ENCODE measurements at regions not wholly inside any gene's neighbourhood (a gene's known extent, or its start where the extent isn't known, plus 50 kb on each side); places are given as distances from the start of the nearest gene placed in this dataset.

DNA sequence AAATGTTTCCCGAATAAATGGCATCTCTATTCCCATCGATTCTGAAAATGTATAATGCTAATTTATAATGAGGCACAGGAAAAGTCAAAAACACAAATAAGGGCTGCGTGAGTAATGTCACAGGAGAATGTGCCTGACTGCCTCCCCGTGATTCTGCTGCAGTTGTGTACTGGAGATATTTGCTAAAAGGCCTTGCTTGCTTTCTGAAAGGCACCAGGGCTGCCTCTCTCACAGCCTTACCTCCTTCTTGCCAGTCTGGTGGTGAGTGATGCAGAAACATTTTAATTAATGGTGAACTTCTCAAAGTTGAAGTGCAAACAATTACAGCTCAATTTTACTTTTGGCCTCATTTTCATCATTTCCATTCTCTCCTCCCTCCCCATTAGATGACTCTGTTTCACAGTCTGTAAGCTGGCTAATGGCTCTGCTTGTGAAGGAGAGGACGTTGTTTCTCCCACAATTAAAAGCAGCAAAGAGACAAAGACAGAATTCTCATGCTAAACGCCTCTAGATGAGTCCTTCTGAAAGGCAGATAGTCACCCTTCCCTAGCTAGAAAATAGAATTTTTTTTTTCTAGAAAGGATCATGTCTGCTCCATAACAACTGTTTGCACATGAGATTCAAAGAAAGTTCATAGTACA, 377.6 kb downstream of the MDFIC start:
- H3K27me3 Mint-ChIP-seq (ENCODE audit: insufficient read depth, unreplicated experiment) = peaks cover 18% of the 10 kb centered on the region
- DNase-seq (ENCODE audit: unreplicated experiment) = no peak
- ChIA-PET CTCF (interaction anchor here (0.6 kb wide), 1 partner anchor 313 kb away, joined by 4 read pairs; no protein-coding TSS in a partner anchor), POLR2A (no interaction called here)
- H3K4me3 Mint-ChIP-seq (ENCODE audit: unreplicated experiment) = no peak overlapping the region
- no peaks in the 10 kb centered on the region for H3K36me3 Mint-ChIP-seq (ENCODE audit: insufficient read depth, unreplicated experiment)
- no TSS peak for BruUV-seq (replicated peaks)
- intact Hi-C loops (cut with micrococcal nuclease) = no loop called here
- no peaks in the 10 kb centered on the region for H3K9me3 Mint-ChIP-seq (ENCODE audit: unreplicated experiment)
- TF ChIP-seq, protein P1, sequence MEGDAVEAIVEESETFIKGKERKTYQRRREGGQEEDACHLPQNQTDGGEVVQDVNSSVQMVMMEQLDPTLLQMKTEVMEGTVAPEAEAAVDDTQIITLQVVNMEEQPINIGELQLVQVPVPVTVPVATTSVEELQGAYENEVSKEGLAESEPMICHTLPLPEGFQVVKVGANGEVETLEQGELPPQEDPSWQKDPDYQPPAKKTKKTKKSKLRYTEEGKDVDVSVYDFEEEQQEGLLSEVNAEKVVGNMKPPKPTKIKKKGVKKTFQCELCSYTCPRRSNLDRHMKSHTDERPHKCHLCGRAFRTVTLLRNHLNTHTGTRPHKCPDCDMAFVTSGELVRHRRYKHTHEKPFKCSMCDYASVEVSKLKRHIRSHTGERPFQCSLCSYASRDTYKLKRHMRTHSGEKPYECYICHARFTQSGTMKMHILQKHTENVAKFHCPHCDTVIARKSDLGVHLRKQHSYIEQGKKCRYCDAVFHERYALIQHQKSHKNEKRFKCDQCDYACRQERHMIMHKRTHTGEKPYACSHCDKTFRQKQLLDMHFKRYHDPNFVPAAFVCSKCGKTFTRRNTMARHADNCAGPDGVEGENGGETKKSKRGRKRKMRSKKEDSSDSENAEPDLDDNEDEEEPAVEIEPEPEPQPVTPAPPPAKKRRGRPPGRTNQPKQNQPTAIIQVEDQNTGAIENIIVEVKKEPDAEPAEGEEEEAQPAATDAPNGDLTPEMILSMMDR (IDR thresholded peaks at IDR 0.05; ENCODE audit: unreplicated experiment) = no peak
- H3K4me1 Mint-ChIP-seq (ENCODE audit: insufficient read depth, unreplicated experiment) = no peaks in the 10 kb centered on the region
- no peak overlapping the region for H3K27ac Mint-ChIP-seq (ENCODE audit: low read depth, unreplicated experiment)

DNA sequence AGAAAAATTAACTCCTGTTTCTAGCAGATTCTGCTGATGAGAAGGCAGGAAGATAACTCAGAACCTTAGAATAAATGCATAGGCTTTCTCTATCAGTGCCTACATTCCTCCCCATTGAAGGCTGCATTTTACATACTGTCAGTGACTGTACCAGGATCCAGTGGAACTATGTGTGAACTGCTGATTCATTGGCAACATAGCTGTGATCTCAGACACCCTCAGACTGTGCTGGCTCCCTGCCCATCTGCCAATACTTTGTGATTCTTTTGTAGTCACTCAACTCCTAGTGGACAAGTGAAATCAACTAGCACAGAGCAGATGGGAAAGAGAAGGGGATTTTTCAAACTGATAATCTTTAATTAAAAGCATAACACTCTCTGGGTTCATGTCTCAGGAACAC, 375.8 kb downstream of the MDFIC start:
- Mint-ChIP-seq H3K27me3 (ENCODE audit: insufficient read depth, unreplicated experiment) (peaks cover 4% of the 10 kb centered on the region), H3K27ac (ENCODE audit: low read depth, unreplicated experiment) (no peak overlapping the region), H3K4me1 (ENCODE audit: insufficient read depth, unreplicated experiment) (no peaks in the 10 kb centered on the region), H3K36me3 (ENCODE audit: insufficient read depth, unreplicated experiment) (no peaks in the 10 kb centered on the region), H3K9me3 (ENCODE audit: unreplicated experiment) (no peaks in the 10 kb centered on the region), H3K4me3 (ENCODE audit: unreplicated experiment) (no peak overlapping the region)
- intact Hi-C loops (cut with micrococcal nuclease) = no loop called here
- TF ChIP-seq, protein P1 (IDR thresholded peaks at IDR 0.05; ENCODE audit: unreplicated experiment) = peak; percentile 8
- BruUV-seq (replicated peaks) = no TSS peak
- POLR2A ChIA-PET = no interaction called here
- DNase-seq (ENCODE audit: unreplicated experiment) = peak; percentile 41
- CTCF ChIA-PET = interaction anchor here (0.6 to 1.1 kb wide), 4 partner anchors 48 to 450 kb away, joined by 3 read pairs; no protein-coding TSS in a partner anchor

DNA sequence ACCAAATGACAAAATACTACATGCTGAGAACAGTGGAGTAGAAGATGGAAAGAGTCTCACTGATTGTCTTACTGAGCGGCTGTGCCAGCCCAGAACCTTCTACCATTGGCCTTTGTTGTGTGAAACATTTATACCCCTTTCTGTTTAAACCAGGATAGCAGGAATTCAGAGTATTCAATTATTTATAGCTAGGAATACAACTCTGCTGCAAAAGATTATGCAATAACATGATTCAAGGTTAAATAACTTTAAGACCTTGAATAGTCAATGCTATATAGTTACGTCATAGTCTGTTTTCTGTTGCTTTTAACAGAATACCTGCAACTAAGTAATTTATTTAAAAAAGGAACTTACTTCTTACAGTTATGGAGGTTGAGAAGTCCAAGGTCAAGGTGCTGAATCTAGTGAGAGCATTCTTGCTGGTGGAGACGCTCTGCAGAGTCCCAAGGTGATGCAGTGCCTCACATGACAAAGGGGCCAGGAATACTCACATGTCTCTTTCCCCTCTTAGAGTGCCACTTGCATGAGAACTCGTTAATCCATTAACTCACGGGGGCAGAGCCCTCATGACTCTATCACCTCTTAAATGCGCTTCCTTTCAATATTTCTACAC, 371.8 kb downstream of the MDFIC start:
- H3K9me3 Mint-ChIP-seq (ENCODE audit: unreplicated experiment) = no peaks in the 10 kb centered on the region
- DNase-seq (ENCODE audit: unreplicated experiment) = no peak
- H3K36me3 Mint-ChIP-seq (ENCODE audit: insufficient read depth, unreplicated experiment) = no peaks in the 10 kb centered on the region
- TF ChIP-seq, protein P1 (IDR thresholded peaks at IDR 0.05; ENCODE audit: unreplicated experiment) = no peak
- no TSS peak for BruUV-seq (replicated peaks)
- peaks cover 22% of the 10 kb centered on the region for H3K27me3 Mint-ChIP-seq (ENCODE audit: insufficient read depth, unreplicated experiment)
- H3K4me3 Mint-ChIP-seq (ENCODE audit: unreplicated experiment) = no peak overlapping the region
- H3K4me1 Mint-ChIP-seq (ENCODE audit: insufficient read depth, unreplicated experiment) = no peaks in the 10 kb centered on the region
- POLR2A ChIA-PET = no interaction called here
- H3K27ac Mint-ChIP-seq (ENCODE audit: low read depth, unreplicated experiment) = no peak overlapping the region
- intact Hi-C loops (cut with micrococcal nuclease) = no loop called here
- CTCF ChIA-PET = no interaction called here

DNA sequence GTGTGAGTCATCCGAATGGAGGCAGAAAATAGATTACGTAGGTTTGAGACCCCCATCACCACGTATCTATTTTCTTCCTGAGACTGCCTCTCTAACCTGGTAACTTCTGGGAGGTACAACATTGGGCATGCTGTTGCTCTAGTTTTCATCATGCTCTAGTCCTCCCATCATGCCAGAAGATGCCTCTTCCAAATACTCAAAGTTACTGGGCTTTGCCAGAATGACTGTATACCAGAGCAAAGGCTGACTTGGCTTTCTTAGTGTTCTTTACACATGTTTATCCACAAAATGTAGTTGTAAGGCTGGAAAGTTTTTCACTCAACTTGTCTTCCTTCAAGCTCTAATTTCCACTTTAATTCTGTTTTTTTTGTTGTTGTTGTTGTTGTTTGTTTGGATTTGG, 370.5 kb downstream of the MDFIC start:
- H3K27ac Mint-ChIP-seq (ENCODE audit: low read depth, unreplicated experiment) = no peak overlapping the region
- CTCF ChIA-PET = no interaction called here
- TF ChIP-seq, protein P1 (IDR thresholded peaks at IDR 0.05; ENCODE audit: unreplicated experiment) = no peak

More for the DNA sequence above, 370.5 kb downstream of the MDFIC start:
- Mint-ChIP-seq H3K36me3 (ENCODE audit: insufficient read depth, unreplicated experiment) (no peaks in the 10 kb centered on the region), H3K4me1 (ENCODE audit: insufficient read depth, unreplicated experiment) (no peaks in the 10 kb centered on the region), H3K4me3 (ENCODE audit: unreplicated experiment) (no peak overlapping the region), H3K27me3 (ENCODE audit: insufficient read depth, unreplicated experiment) (peaks cover 22% of the 10 kb centered on the region), H3K9me3 (ENCODE audit: unreplicated experiment) (no peaks in the 10 kb centered on the region)
- no peak for DNase-seq (ENCODE audit: unreplicated experiment)
- BruUV-seq (replicated peaks) = no TSS peak
- intact Hi-C loops (cut with micrococcal nuclease) = no loop called here
- POLR2A ChIA-PET = no interaction called here
